Panc1 (cell line): ENCODE measurements at regions not wholly inside any gene's neighbourhood (a gene's known extent, or its start where the extent isn't known, plus 50 kb on each side); places are given as distances from the start of the nearest gene placed in this dataset.

ENCODE experiments used
- ATAC-seq: fragments of 200-7000 bp; cut with Tn5 transposase; 2 replicates; pipeline ENCODE4 v1.9.1; 2020; ENCODE audit warnings: mild to moderate bottlenecking, moderate library complexity
- BruUV-seq: library from RNA; stranded (reverse); fragments of 400-500 nt; replicated peaks from 2 replicates; lab custom pipeline; 2021; lab: Mats Ljungman, UMichigan
- CTCF ChIA-PET: fragments of 300-600 bp; sonication (Branson Sonifier 250); formaldehyde crosslinking; loops from one replicate; lab custom pipeline; 2022; ENCODE audit warnings: antibody characterized with exemption; lab: Charles Lee
- POLR2A ChIA-PET: fragments of 300-600 bp; sonication (Branson Sonifier 250); formaldehyde crosslinking; loops from one replicate; lab custom pipeline; 2022; ENCODE audit warnings: antibody characterized with exemption; lab: Charles Lee
- DNase-seq: peaks from one replicate; pipeline ENCODE4 v3.0.0-alpha.2; 2010; ENCODE audit warnings: low read depth, low spot score
- H3K27ac ChIP-seq: 2 replicates; pipeline ENCODE4 v1.5.1; 2011; ENCODE audit warnings: mild to moderate bottlenecking, low read length, inconsistent platforms
- H3K27me3 ChIP-seq: fragments of 200-500 bp; sonication (Bioruptor generic); 2 replicates; pipeline ENCODE4 v1.6.0; 2014; ENCODE audit warnings: low read length, inconsistent platforms; ENCODE audit not compliant: control insufficient read depth, insufficient read depth
- H3K36me3 ChIP-seq: fragments of 200-500 bp; sonication (Bioruptor generic); 2 replicates; pipeline ENCODE4 v1.5.1; 2014; ENCODE audit warnings: inconsistent platforms, mild to moderate bottlenecking, low read length, moderate library complexity; ENCODE audit not compliant: control insufficient read depth, insufficient read depth
- H3K4me1 ChIP-seq: 2 replicates; pipeline ENCODE4 v1.5.1; 2011; ENCODE audit warnings: inconsistent platforms, mild to moderate bottlenecking, low read length, moderate library complexity; ENCODE audit not compliant: control insufficient read depth, insufficient read depth
- H3K4me3 ChIP-seq, 2 experiments: 2 replicates each; pipeline ENCODE4 v1.5.1; 2011 to 2012; ENCODE audit warnings: low read depth in 2 of 2, low read length in 2 of 2, mild to moderate bottlenecking in 2 of 2, inconsistent platforms in 1 of 2, moderate library complexity in 1 of 2
- H3K9me3 ChIP-seq: fragments of 200-500 bp; sonication (Bioruptor generic); 2 replicates; pipeline ENCODE4 v1.5.1; 2014; ENCODE audit warnings: low read depth, mild to moderate bottlenecking, inconsistent platforms, low read length, moderate library complexity; ENCODE audit not compliant: control insufficient read depth, insufficient read depth
- POLR2AphosphoS5 ChIP-seq: IDR thresholded peaks from 2 replicates; pipeline ENCODE4 v1.6.1; 2012; ENCODE audit warnings: mild to moderate bottlenecking, low read depth, low read length, moderate library complexity
- SIN3A ChIP-seq: IDR thresholded peaks from 2 replicates; pipeline ENCODE4 v1.6.1; 2012; ENCODE audit warnings: low read depth, mild to moderate bottlenecking, low read length, moderate library complexity, borderline replicate concordance; ENCODE audit not compliant: insufficient read depth
- TCF7L2 ChIP-seq: IDR thresholded peaks from 2 replicates; pipeline ENCODE4 v1.6.1; 2011; ENCODE audit warnings: mild to moderate bottlenecking, low read depth, low read length, inconsistent platforms
- in situ Hi-C: cut with HindIII; loops from 2 replicates; pipeline ENCODE4 v1.10.0; 2016; ENCODE audit warnings: low sequenced_read_pairs, low pct_unique_long_range_greater_than_20kb
- intact Hi-C: fragments of 100-400 bp; cut with micrococcal nuclease; formaldehyde crosslinking; loops from one replicate; pipeline ENCODE4 v1.10.0; 2022; ENCODE audit not compliant: unreplicated experiment
- TF ChIP-seq, protein P1 (sequence below): fragments of 450-650 bp; IDR thresholded peaks from 2 replicates; pipeline ENCODE4 v1.5.1; 2017; ENCODE audit warnings: mild to moderate bottlenecking
- TF ChIP-seq, protein P2 (sequence below), 2 experiments: IDR thresholded peaks; 2 replicates each; pipeline ENCODE4 v1.6.1; 2011 to 2012; ENCODE audit warnings: low read depth in 2 of 2, control low read depth in 1 of 2, low read length in 1 of 2, mild to moderate bottlenecking in 1 of 2, moderate library complexity in 1 of 2; ENCODE audit not compliant: insufficient read depth in 1 of 2

DNA sequence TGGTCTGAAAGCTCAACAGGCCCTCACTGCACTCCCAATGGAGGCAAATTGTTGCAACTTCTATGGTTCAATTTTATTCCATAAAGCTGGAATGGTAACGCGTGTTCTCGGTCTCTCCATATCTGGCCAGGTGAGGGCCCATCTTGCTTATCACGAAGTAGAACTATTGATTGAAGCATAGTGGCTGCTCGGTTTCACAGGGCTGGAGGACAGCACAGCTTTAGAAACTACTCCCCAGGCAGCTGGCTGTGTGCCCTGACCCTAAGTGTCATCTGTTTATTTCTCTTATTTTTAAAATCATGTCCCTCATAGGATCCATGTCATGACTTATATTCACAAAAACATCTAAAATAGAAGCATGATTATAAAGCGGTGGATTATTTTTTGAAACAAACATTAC, 223.4 kb downstream of the NPR3 start:
- H3K4me3 ChIP-seq, result no peak overlapping the region
- ChIA-PET CTCF (no interaction called here), POLR2A (no interaction called here)
- no peaks in the 10 kb centered on the region for H3K4me1 ChIP-seq
- no peaks in the 10 kb centered on the region; the same call in 1 of the 2 replicates for H3K36me3 ChIP-seq
- H3K9me3 ChIP-seq, result 0 out of 2 replicates have a peak, but pooled peaks cover 3% of the 10 kb centered on the region
- no peak overlapping the region for H3K27ac ChIP-seq
- ATAC-seq (no peak), DNase-seq (no peak)
- TF ChIP-seq, protein P1, sequence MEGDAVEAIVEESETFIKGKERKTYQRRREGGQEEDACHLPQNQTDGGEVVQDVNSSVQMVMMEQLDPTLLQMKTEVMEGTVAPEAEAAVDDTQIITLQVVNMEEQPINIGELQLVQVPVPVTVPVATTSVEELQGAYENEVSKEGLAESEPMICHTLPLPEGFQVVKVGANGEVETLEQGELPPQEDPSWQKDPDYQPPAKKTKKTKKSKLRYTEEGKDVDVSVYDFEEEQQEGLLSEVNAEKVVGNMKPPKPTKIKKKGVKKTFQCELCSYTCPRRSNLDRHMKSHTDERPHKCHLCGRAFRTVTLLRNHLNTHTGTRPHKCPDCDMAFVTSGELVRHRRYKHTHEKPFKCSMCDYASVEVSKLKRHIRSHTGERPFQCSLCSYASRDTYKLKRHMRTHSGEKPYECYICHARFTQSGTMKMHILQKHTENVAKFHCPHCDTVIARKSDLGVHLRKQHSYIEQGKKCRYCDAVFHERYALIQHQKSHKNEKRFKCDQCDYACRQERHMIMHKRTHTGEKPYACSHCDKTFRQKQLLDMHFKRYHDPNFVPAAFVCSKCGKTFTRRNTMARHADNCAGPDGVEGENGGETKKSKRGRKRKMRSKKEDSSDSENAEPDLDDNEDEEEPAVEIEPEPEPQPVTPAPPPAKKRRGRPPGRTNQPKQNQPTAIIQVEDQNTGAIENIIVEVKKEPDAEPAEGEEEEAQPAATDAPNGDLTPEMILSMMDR, result no peak
- TF ChIP-seq, protein P2, sequence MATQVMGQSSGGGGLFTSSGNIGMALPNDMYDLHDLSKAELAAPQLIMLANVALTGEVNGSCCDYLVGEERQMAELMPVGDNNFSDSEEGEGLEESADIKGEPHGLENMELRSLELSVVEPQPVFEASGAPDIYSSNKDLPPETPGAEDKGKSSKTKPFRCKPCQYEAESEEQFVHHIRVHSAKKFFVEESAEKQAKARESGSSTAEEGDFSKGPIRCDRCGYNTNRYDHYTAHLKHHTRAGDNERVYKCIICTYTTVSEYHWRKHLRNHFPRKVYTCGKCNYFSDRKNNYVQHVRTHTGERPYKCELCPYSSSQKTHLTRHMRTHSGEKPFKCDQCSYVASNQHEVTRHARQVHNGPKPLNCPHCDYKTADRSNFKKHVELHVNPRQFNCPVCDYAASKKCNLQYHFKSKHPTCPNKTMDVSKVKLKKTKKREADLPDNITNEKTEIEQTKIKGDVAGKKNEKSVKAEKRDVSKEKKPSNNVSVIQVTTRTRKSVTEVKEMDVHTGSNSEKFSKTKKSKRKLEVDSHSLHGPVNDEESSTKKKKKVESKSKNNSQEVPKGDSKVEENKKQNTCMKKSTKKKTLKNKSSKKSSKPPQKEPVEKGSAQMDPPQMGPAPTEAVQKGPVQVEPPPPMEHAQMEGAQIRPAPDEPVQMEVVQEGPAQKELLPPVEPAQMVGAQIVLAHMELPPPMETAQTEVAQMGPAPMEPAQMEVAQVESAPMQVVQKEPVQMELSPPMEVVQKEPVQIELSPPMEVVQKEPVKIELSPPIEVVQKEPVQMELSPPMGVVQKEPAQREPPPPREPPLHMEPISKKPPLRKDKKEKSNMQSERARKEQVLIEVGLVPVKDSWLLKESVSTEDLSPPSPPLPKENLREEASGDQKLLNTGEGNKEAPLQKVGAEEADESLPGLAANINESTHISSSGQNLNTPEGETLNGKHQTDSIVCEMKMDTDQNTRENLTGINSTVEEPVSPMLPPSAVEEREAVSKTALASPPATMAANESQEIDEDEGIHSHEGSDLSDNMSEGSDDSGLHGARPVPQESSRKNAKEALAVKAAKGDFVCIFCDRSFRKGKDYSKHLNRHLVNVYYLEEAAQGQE (IDR thresholded peaks at IDR 0.05; ENCODE audit: insufficient read depth in 1 of 2, low read depth in 2 of 2, low read length in 1 of 2), result no peak
- no peak for TF ChIP-seq POLR2AphosphoS5
- TF ChIP-seq SIN3A, result no peak
- no peak for TF ChIP-seq TCF7L2
- intact Hi-C loops, result no loop called here
- in situ Hi-C loops, result no loop called here
- no TSS peak for BruUV-seq
- no peaks in the 10 kb centered on the region for H3K27me3 ChIP-seq

DNA sequence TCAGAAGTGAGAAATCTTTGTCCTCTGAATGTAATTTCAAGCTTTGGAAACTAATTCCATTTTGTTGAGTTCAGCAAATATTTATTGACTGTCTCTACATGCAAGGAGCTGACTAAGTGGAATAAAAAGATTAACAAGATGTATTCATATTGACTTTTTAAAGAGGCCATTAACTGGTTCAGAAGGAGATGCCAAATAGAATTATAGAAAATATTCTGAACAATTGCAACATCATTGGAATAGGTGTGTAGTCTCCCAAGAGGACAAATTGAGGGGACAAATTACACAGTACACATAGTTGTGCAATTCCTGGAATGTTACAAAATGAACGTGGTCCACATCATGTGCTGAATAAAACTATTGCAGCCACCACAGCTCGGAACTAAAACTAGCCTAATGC, 224.2 kb downstream of the NPR3 start:
- no peak for ATAC-seq
- Histone ChIP-seq H3K27ac (no peak overlapping the region), H3K4me3 (no peak overlapping the region), H3K36me3 (no peaks in the 10 kb centered on the region; the same call in 1 of the 2 replicates), H3K4me1 (no peaks in the 10 kb centered on the region), H3K9me3 (0 out of 2 replicates have a peak, but pooled peaks cover 3% of the 10 kb centered on the region), H3K27me3 (no peaks in the 10 kb centered on the region)
- intact Hi-C loops, result no loop called here
- in situ Hi-C loops, result no loop called here
- ChIA-PET POLR2A (no interaction called here), CTCF (no interaction called here)
- TF ChIP-seq, protein P2 (IDR thresholded peaks at IDR 0.05; ENCODE audit: insufficient read depth in 1 of 2, low read depth in 2 of 2, low read length in 1 of 2), result no peak
- TF ChIP-seq, protein P1, result no peak
- no peak for TF ChIP-seq POLR2AphosphoS5
- TF ChIP-seq SIN3A, result no peak
- TF ChIP-seq TCF7L2, result no peak
- no TSS peak for BruUV-seq
- no peak for DNase-seq
